ENCODE measurements at regions not wholly inside any gene's neighbourhood (a gene's known extent, or its start where the extent isn't known, plus 50 kb on each side); places are given as distances from the start of the nearest gene placed in this dataset.
A peak's percentile ranks its signal among the peaks of the same experiment; 100 is the strongest.

- WGBS (ENCODE audit: extremely low coverage, insufficient coverage, insufficient read length), result no CpG with 5 or more reads among the region's 8 CpGs
- Histone ChIP-seq H3K4ac (ENCODE audit: low read depth, low read length) (no peak overlapping the region), H4K8ac (ENCODE audit: low read depth, low read length) (no peak overlapping the region)
These were observed 223.2 kb upstream of the DYNLRB2 start for GRCh38 chr16:80317599-80318037.

DNA sequence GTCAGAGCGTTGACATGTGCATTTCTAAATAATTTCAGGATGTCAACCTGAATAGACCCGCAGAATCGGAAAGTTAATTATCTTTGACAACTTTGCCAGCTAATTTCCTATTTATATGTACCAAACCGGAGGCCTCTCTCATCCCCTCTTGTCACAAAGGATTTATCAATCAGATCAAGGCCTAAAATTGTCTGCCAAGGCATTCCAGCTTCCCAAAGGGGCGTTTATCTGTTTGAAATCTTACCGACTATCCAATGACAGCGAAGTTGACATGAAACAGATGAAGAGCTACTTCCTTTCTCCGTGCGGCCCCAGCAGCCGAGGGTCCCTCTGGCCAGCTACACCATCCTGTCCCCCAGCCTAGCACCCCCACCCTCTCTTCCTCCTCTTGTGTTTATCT, 223.7 kb upstream of the DYNLRB2 start:
- Histone ChIP-seq H3K18ac (ENCODE audit: low read length) (no peak overlapping the region), H3K36me3 (ENCODE audit: control insufficient read depth in 1 of 2, insufficient read depth in 2 of 2, low read length in 2 of 2) (no peaks in the 10 kb centered on the region)
- no CpG with 5 or more reads among the region's 10 CpGs for WGBS (ENCODE audit: extremely low coverage, insufficient coverage, insufficient read length)

More at GRCh38 chr16:80317599-80318037, 223.2 kb upstream of the DYNLRB2 start:
- H3K9ac ChIP-seq (ENCODE audit: low read length), result no peak overlapping the region
- H3K4me3 ChIP-seq (ENCODE audit: low read depth, low read length), result no peak overlapping the region
- H3K36me3 ChIP-seq (ENCODE audit: control insufficient read depth in 1 of 2, insufficient read depth in 2 of 2, low read length in 2 of 2), result no peaks in the 10 kb centered on the region
- no peak overlapping the region for H3K23ac ChIP-seq (ENCODE audit: low read length)
- H3K4me1 ChIP-seq (ENCODE audit: control insufficient read depth in 1 of 2, insufficient read depth in 2 of 2, low read length in 2 of 2), result peaks cover 4 to 7% of the 10 kb centered on the region in 2 experiments
- H2BK12ac ChIP-seq (ENCODE audit: low read length), result no peak overlapping the region
- H3K14ac ChIP-seq (ENCODE audit: low read length), result no peak overlapping the region
- H3K4me2 ChIP-seq (ENCODE audit: low read length), result no peak overlapping the region
- H2BK120ac ChIP-seq (ENCODE audit: insufficient read depth, low read length, poor library complexity), result no peak overlapping the region
- no peak overlapping the region for H4K91ac ChIP-seq (ENCODE audit: low read depth, low read length)
- H2AK5ac ChIP-seq (ENCODE audit: low read length), result no peak overlapping the region
- DNase-seq, result peak; percentile 9 to 41
- H3K79me1 ChIP-seq (ENCODE audit: low read length), result no peaks in the 10 kb centered on the region
- no peaks in the 10 kb centered on the region for H3K27me3 ChIP-seq (ENCODE audit: insufficient read depth, low read length)
- H3K9me3 ChIP-seq (ENCODE audit: insufficient read depth, low read depth, low read length), result no peaks in the 10 kb centered on the region
- H3K79me2 ChIP-seq (ENCODE audit: control insufficient read depth, insufficient read depth, low read length, poor library complexity), result no peaks in the 10 kb centered on the region
- no peak overlapping the region for H3K27ac ChIP-seq (ENCODE audit: low read depth, low read length)
- H3K18ac ChIP-seq (ENCODE audit: low read length), result no peak overlapping the region
- H4K12ac ChIP-seq (ENCODE audit: low read depth, low read length), result no peak overlapping the region
- no peak overlapping the region for H2AFZ ChIP-seq (ENCODE audit: insufficient read depth, low read length, poor library complexity)
- H2BK5ac ChIP-seq (ENCODE audit: low read depth, low read length, poor library complexity), result no peak overlapping the region

GRCh38 chr16:80314042-80314441, 226.8 kb upstream of the DYNLRB2 start:
- H4K12ac ChIP-seq (ENCODE audit: low read depth, low read length), result no peak overlapping the region
- peaks cover 4 to 7% of the 10 kb centered on the region in 2 experiments for H3K4me1 ChIP-seq (ENCODE audit: control insufficient read depth in 1 of 2, insufficient read depth in 2 of 2, low read length in 2 of 2)
- H3K18ac ChIP-seq (ENCODE audit: low read length), result no peak overlapping the region
- no peak overlapping the region for H2AFZ ChIP-seq (ENCODE audit: insufficient read depth, low read length, poor library complexity)
- no peak overlapping the region for H2BK5ac ChIP-seq (ENCODE audit: low read depth, low read length, poor library complexity)
- H2BK12ac ChIP-seq (ENCODE audit: low read length), result no peak overlapping the region
- H4K91ac ChIP-seq (ENCODE audit: low read depth, low read length), result no peak overlapping the region
- WGBS (ENCODE audit: extremely low coverage, insufficient coverage, insufficient read length), result no CpG with 5 or more reads among the region's 4 CpGs
- H2AK5ac ChIP-seq (ENCODE audit: low read length), result no peak overlapping the region
- no peak overlapping the region for H3K4ac ChIP-seq (ENCODE audit: low read depth, low read length)
- H3K27ac ChIP-seq (ENCODE audit: low read depth, low read length), result no peak overlapping the region
- no peaks in the 10 kb centered on the region for H3K36me3 ChIP-seq (ENCODE audit: control insufficient read depth in 1 of 2, insufficient read depth in 2 of 2, low read length in 2 of 2)
- no peak overlapping the region for H3K23ac ChIP-seq (ENCODE audit: low read length)
- H3K4me2 ChIP-seq (ENCODE audit: low read length), result no peak overlapping the region
- no peaks in the 10 kb centered on the region for H3K79me1 ChIP-seq (ENCODE audit: low read length)
- no peak overlapping the region for H2BK120ac ChIP-seq (ENCODE audit: insufficient read depth, low read length, poor library complexity)
- H3K79me2 ChIP-seq (ENCODE audit: control insufficient read depth, insufficient read depth, low read length, poor library complexity), result no peaks in the 10 kb centered on the region
- H4K8ac ChIP-seq (ENCODE audit: low read depth, low read length), result no peak overlapping the region
- no peaks in the 10 kb centered on the region for H3K9me3 ChIP-seq (ENCODE audit: insufficient read depth, low read depth, low read length)
- no peak overlapping the region for H3K14ac ChIP-seq (ENCODE audit: low read length)
- no peak for DNase-seq
- no peaks in the 10 kb centered on the region for H3K27me3 ChIP-seq (ENCODE audit: insufficient read depth, low read length)
- no peak overlapping the region for H3K4me3 ChIP-seq (ENCODE audit: low read depth, low read length)
- no peak overlapping the region for H3K9ac ChIP-seq (ENCODE audit: low read length)

More for the DNA sequence above, 223.7 kb upstream of the DYNLRB2 start:
- Histone ChIP-seq H2BK12ac (ENCODE audit: low read length) (no peak overlapping the region), H4K8ac (ENCODE audit: low read depth, low read length) (no peak overlapping the region), H3K79me2 (ENCODE audit: control insufficient read depth, insufficient read depth, low read length, poor library complexity) (no peaks in the 10 kb centered on the region), H3K23ac (ENCODE audit: low read length) (no peak overlapping the region), H3K4me2 (ENCODE audit: low read length) (no peak overlapping the region), H3K9ac (ENCODE audit: low read length) (no peak overlapping the region), H2BK120ac (ENCODE audit: insufficient read depth, low read length, poor library complexity) (no peak overlapping the region), H3K27ac (ENCODE audit: low read depth, low read length) (no peak overlapping the region), H4K91ac (ENCODE audit: low read depth, low read length) (no peak overlapping the region), H3K14ac (ENCODE audit: low read length) (no peak overlapping the region), H2AFZ (ENCODE audit: insufficient read depth, low read length, poor library complexity) (no peak overlapping the region), H3K4ac (ENCODE audit: low read depth, low read length) (no peak overlapping the region), H3K4me3 (ENCODE audit: low read depth, low read length) (no peak overlapping the region), H2AK5ac (ENCODE audit: low read length) (no peak overlapping the region), H3K27me3 (ENCODE audit: insufficient read depth, low read length) (no peaks in the 10 kb centered on the region), H3K79me1 (ENCODE audit: low read length) (no peaks in the 10 kb centered on the region), H3K4me1 (ENCODE audit: control insufficient read depth in 1 of 2, insufficient read depth in 2 of 2, low read length in 2 of 2) (peaks cover 4 to 7% of the 10 kb centered on the region in 2 experiments), H2BK5ac (ENCODE audit: low read depth, low read length, poor library complexity) (no peak overlapping the region), H4K12ac (ENCODE audit: low read depth, low read length) (no peak overlapping the region), H3K9me3 (ENCODE audit: insufficient read depth, low read depth, low read length) (no peaks in the 10 kb centered on the region)
- no peak for DNase-seq

- no CpG with 5 or more reads among the region's 3 CpGs for WGBS (ENCODE audit: extremely low coverage, insufficient coverage, insufficient read length)
- no peak overlapping the region for H3K4me2 ChIP-seq (ENCODE audit: low read length)
- no peak overlapping the region for H3K23ac ChIP-seq (ENCODE audit: low read length)
- no peaks in the 10 kb centered on the region for H3K79me1 ChIP-seq (ENCODE audit: low read length)
- no peak for DNase-seq
- no peak overlapping the region for H2BK120ac ChIP-seq (ENCODE audit: insufficient read depth, low read length, poor library complexity)
- H3K18ac ChIP-seq (ENCODE audit: low read length), result no peak overlapping the region
- H3K9ac ChIP-seq (ENCODE audit: low read length), result no peak overlapping the region
- H4K8ac ChIP-seq (ENCODE audit: low read depth, low read length), result no peak overlapping the region
- H2AFZ ChIP-seq (ENCODE audit: insufficient read depth, low read length, poor library complexity), result no peak overlapping the region
- no peak overlapping the region for H3K14ac ChIP-seq (ENCODE audit: low read length)
- no peaks in the 10 kb centered on the region for H3K36me3 ChIP-seq (ENCODE audit: control insufficient read depth in 1 of 2, insufficient read depth in 2 of 2, low read length in 2 of 2)
- H3K9me3 ChIP-seq (ENCODE audit: insufficient read depth, low read depth, low read length), result no peaks in the 10 kb centered on the region
- H4K91ac ChIP-seq (ENCODE audit: low read depth, low read length), result no peak overlapping the region
- no peak overlapping the region for H2BK5ac ChIP-seq (ENCODE audit: low read depth, low read length, poor library complexity)
- no peak overlapping the region for H3K4ac ChIP-seq (ENCODE audit: low read depth, low read length)
- H3K79me2 ChIP-seq (ENCODE audit: control insufficient read depth, insufficient read depth, low read length, poor library complexity), result no peaks in the 10 kb centered on the region
- H3K27ac ChIP-seq (ENCODE audit: low read depth, low read length), result no peak overlapping the region
- no peak overlapping the region for H2BK12ac ChIP-seq (ENCODE audit: low read length)
- H3K27me3 ChIP-seq (ENCODE audit: insufficient read depth, low read length), result no peaks in the 10 kb centered on the region
- H4K12ac ChIP-seq (ENCODE audit: low read depth, low read length), result no peak overlapping the region
- H3K4me1 ChIP-seq (ENCODE audit: control insufficient read depth in 1 of 2, insufficient read depth in 2 of 2, low read length in 2 of 2), result no peaks in the 10 kb centered on the region
- no peak overlapping the region for H3K4me3 ChIP-seq (ENCODE audit: low read depth, low read length)
- H2AK5ac ChIP-seq (ENCODE audit: low read length), result no peak overlapping the region
These were observed 231.6 kb upstream of the DYNLRB2 start for GRCh38 chr16:80309178-80309577.

Data from trophoblast cell (in vitro differentiated cells and primary cell).